ENCODE measurements at regions not wholly inside any gene's neighbourhood (a gene's known extent, or its start where the extent isn't known, plus 50 kb on each side); places are given as distances from the start of the nearest gene placed in this dataset.

DNA sequence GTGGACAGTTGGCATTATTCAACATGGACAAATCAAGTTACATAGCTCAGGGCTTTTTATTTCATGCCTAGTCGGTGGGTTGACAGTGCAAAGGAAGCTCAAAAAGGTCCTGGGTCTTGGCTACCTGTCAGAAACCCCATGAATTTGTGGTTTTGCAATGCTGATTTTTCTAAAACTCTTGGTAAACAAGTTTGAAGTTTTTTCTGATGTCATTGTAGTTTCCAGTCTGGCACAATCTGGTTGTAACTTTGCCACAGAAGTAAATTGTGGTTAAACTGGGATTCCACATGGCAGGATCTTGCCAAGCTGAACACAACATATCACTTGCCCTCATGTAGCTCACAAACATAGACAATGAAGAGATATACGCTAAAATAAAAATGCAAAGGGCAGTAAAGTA is 100.8 kb downstream of the EHF start (continued):
- TF ChIP-seq IRX3 (CRISPR knock-in tag; IDR thresholded peaks at IDR 0.05; ENCODE audit: borderline replicate concordance, low read depth) (no peak), ISL2 (CRISPR knock-in tag; IDR thresholded peaks at IDR 0.05) (no peak), YEATS4 (CRISPR knock-in tag; IDR thresholded peaks at IDR 0.05; ENCODE audit: borderline replicate concordance) (no peak), ZNF747 (CRISPR knock-in tag; IDR thresholded peaks at IDR 0.05; ENCODE audit: borderline replicate concordance) (no peak), ARID3A (IDR thresholded peaks at IDR 0.05; ENCODE audit: low read depth, low read length) (no peak), ZNF703 (CRISPR knock-in tag; IDR thresholded peaks at IDR 0.05; ENCODE audit: borderline replicate concordance) (no peak)

DNA sequence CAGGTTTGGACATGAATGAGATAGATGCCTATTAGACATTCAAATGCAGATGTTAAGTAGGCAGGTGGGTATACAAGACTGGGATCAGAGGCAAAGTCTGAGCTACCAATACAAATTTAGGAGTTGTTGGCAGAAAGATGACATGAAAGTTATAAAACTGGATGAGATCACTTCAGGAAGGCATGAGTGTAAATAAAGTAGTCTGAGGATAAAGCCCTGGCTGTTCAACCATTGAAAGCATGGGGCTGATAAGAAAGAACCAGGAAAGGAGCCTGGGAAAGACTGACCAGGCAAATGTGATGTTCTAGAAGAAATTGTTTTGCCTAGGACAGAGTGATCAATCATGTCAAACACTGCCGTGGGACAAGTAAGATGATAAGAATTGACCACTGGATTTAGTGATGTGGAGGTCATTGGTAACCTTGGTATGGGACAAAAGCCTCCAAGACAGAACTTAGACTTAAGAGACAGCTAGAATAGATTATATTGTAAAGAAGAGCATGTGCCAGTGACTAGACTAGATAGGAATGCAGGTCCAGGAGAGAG is 98.5 kb downstream of the EHF start:
- H3K4me3 ChIP-seq (replicated peaks in 1 of 3; ENCODE audit: insufficient read depth in 1 of 3, low read depth in 2 of 3, low read length in 3 of 3), result no peak overlapping the region
- H3K36me3 ChIP-seq (replicated peaks in 1 of 2; ENCODE audit: control insufficient read depth in 1 of 2, insufficient read depth in 2 of 2, low read length in 2 of 2), result no peaks in the 10 kb centered on the region
- in situ Hi-C loops (cut with HindIII; ENCODE audit: extremely low pct_ligation_motif_present, low pct_unique_long_range_greater_than_20kb), result no loop called here
- H3K4me1 ChIP-seq (ENCODE audit: insufficient read depth, low read length), result no peaks in the 10 kb centered on the region
- no peaks in the 10 kb centered on the region for H4K20me1 ChIP-seq (ENCODE audit: insufficient read depth, low read length)
- H3K9me3 ChIP-seq (ENCODE audit: low read length), result no peaks in the 10 kb centered on the region
- no peak overlapping the region for H3K4me2 ChIP-seq (ENCODE audit: low read depth, low read length)
- CTCF ChIA-PET (ENCODE audit: low intra/inter-chr PET ratio, low total read pairs), result no interaction called here
- intact Hi-C loops (cut with micrococcal nuclease; ENCODE audit: unreplicated experiment), result no loop called here
- no peak overlapping the region for H3K9ac ChIP-seq (ENCODE audit: insufficient read depth, low read depth, low read length)
- H3K27me3 ChIP-seq (ENCODE audit: control insufficient read depth in 1 of 2, insufficient read depth in 2 of 2, low read length in 2 of 2), result no peaks in the 10 kb centered on the region
- no peaks in the 10 kb centered on the region for H3K79me2 ChIP-seq (ENCODE audit: insufficient read depth, low read length)
- WGBS (ENCODE audit: low lambda C conversion rate), result 0% methylated on average over 1 of the region's 1 CpG
- DNase-seq (ENCODE audit: low spot score), result no peak
- no peak for FAIRE-seq
- no peak overlapping the region for H3K27ac ChIP-seq (ENCODE audit: extremely low read length, insufficient read depth, low read length)
- BruUV-seq (replicated peaks), result no TSS peak
- POLR2A ChIA-PET, result no interaction called here
- no peak for ATAC-seq
- H2AFZ ChIP-seq (ENCODE audit: low read length), result no peak overlapping the region
- TF ChIP-seq SNRNP70 (IDR thresholded peaks at IDR 0.05; ENCODE audit: low read depth, low read length) (no peak), ZNF607 (CRISPR knock-in tag; IDR thresholded peaks at IDR 0.05; ENCODE audit: borderline replicate concordance) (no peak), ATF7-NPFF (CRISPR knock-in tag; IDR thresholded peaks at IDR 0.05; ENCODE audit: low read depth) (no peak), GATAD2A (CRISPR knock-in tag; IDR thresholded peaks at IDR 0.05) (no peak), MED8 (CRISPR knock-in tag; IDR thresholded peaks at IDR 0.05; ENCODE audit: insufficient replicate concordance) (no peak), DZIP1 (CRISPR knock-in tag; IDR thresholded peaks at IDR 0.05) (no peak)
- TF ChIP-seq, protein P1, sequence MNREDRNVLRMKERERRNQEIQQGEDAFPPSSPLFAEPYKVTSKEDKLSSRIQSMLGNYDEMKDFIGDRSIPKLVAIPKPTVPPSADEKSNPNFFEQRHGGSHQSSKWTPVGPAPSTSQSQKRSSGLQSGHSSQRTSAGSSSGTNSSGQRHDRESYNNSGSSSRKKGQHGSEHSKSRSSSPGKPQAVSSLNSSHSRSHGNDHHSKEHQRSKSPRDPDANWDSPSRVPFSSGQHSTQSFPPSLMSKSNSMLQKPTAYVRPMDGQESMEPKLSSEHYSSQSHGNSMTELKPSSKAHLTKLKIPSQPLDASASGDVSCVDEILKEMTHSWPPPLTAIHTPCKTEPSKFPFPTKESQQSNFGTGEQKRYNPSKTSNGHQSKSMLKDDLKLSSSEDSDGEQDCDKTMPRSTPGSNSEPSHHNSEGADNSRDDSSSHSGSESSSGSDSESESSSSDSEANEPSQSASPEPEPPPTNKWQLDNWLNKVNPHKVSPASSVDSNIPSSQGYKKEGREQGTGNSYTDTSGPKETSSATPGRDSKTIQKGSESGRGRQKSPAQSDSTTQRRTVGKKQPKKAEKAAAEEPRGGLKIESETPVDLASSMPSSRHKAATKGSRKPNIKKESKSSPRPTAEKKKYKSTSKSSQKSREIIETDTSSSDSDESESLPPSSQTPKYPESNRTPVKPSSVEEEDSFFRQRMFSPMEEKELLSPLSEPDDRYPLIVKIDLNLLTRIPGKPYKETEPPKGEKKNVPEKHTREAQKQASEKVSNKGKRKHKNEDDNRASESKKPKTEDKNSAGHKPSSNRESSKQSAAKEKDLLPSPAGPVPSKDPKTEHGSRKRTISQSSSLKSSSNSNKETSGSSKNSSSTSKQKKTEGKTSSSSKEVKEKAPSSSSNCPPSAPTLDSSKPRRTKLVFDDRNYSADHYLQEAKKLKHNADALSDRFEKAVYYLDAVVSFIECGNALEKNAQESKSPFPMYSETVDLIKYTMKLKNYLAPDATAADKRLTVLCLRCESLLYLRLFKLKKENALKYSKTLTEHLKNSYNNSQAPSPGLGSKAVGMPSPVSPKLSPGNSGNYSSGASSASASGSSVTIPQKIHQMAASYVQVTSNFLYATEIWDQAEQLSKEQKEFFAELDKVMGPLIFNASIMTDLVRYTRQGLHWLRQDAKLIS (CRISPR knock-in tag; IDR thresholded peaks at IDR 0.05), result no peak
- TF ChIP-seq, protein P2, sequence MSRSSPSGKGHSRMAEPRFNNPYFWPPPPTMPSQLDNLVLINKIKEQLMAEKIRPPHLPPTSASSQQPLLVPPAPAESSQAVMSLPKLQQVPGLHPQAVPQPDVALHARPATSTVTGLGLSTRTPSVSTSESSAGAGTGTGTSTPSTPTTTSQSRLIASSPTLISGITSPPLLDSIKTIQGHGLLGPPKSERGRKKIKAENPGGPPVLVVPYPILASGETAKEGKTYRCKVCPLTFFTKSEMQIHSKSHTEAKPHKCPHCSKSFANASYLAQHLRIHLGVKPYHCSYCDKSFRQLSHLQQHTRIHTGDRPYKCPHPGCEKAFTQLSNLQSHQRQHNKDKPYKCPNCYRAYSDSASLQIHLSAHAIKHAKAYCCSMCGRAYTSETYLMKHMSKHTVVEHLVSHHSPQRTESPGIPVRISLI (CRISPR knock-in tag; IDR thresholded peaks at IDR 0.05; ENCODE audit: borderline replicate concordance), result no peak
